T47D (cell line): ENCODE measurements at regions not wholly inside any gene's neighbourhood (a gene's known extent, or its start where the extent isn't known, plus 50 kb on each side); places are given as distances from the start of the nearest gene placed in this dataset.
"Not testable (repeated sequence)": the region's sequence is repeated elsewhere in the genome, so short reads cannot be mapped to it uniquely, and the experiment has no call there.

Source experiments
- DNase-seq, 2 experiments: peaks; one replicate each; pipeline versions ENCODE4 v3.0.0 to v3.0.0-alpha.2; 2011 to 2012; ENCODE audit warnings: low read depth in 1 of 2, low spot score in 1 of 2
- JUND ChIP-seq: IDR thresholded peaks from 2 replicates; pipeline ENCODE4 v1.6.1; 2012; ENCODE audit warnings: low read depth
- in situ Hi-C: cut with HindIII; loops from 2 replicates; pipeline ENCODE4 v1.10.0; 2016; ENCODE audit warnings: low sequenced_read_pairs, low pct_unique_long_range_greater_than_20kb

- DNase-seq: peak in 1 of 2 experiments; percentile 23
Measured at GRCh38 chr1:95532335-95532734, 298.3 kb downstream of the RWDD3 start.

GRCh38 chr1:95534985-95535384 is 301.0 kb downstream of the RWDD3 start:
- peak in 1 of 2 experiments; percentile 1 for DNase-seq
- no peak for TF ChIP-seq JUND
- in situ Hi-C loops: no loop called here

More at GRCh38 chr1:95532335-95532734, 298.3 kb downstream of the RWDD3 start:
- in situ Hi-C loops: no loop called here
- TF ChIP-seq JUND: no peak

- in situ Hi-C loops: no loop called here
- no peak for DNase-seq
- TF ChIP-seq JUND: no peak
Measured at GRCh38 chr1:95535614-95536013, 301.6 kb downstream of the RWDD3 start.

GRCh38 chr1:95536501-95536900 is 302.5 kb downstream of the RWDD3 start:
- no peak for TF ChIP-seq JUND
- no peak for DNase-seq
- in situ Hi-C loops: no loop called here

DNA sequence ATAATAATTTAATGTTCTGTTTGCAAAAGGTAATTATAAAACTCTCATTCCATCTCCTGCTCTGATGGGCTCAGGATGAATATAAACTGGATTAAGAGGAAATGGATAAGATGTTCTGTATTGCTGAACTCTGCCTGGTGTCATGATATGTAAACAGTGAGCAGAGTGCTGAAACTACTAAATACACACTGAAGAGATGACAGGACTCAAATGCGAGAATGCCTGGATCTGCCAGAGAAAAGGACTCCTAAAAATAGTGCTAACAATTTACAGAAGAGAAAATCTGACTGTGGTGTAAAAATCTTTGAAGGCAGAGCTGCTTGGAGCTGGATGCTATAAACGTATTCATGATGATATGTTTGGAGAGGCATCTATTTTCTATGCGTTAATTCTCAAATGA is 303.2 kb downstream of the RWDD3 start:
- TF ChIP-seq JUND: no peak
- in situ Hi-C loops: no loop called here
- no peak for DNase-seq

DNA sequence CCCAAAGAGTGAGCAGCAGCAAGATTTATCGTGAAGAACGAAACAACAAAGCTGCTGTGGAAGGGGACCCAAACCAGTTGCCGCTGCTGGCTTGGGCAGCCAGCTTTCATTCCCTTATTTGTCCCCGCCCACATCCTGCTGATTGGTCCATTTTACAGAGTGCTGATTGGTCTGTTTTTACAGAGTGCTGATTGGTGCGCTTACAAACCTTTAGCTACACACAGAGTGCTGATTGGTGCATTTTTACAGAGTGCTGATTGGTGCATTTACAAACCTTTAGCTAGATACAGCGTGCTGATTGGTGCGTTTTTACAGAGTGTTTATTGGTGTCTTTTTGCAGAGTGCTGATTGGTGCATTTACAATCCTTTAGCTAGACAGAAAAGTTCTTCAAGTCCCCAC is 304.2 kb downstream of the RWDD3 start:
- DNase-seq, in situ Hi-C loops: not testable (repeated sequence)

DNA sequence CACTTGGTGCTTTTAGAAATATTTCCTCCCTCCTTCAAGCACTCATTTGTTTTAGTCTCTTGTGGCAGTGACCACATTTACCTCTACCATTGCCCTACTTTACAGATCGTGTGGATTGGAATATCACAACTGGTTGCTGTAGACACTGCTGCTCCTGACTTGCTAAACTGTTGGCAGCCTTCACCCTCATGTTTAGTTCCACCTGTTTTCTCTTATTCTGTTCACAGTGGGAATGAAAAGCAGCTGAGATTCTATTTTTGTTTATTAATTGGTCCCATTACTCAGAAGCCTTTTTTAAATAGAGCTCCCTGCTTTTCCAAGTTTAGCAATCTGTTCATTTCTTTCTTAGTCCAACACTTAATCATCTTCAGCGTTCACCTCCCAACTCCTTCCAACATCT is 308.9 kb downstream of the RWDD3 start:
- TF ChIP-seq JUND: no peak
- DNase-seq: no peak
- in situ Hi-C loops: no loop called here

DNA sequence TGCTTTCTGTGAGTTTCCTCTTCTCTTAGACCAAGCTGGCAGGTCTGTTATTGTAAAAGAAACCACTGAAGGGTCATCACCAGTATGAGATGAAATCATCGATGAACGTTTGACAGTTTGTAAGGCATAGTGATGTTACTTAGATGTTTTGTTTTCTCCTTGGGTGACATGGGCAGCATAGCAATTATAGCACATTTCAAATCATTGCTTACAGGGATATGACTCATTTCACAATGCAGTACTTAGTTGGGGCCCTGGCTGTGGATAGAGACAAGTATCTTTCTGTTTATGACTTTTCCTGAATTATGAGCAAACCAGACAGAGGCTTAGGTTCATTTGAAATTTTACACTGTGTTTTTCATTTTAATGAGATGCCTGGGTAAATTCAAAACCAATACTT is 313.0 kb downstream of the RWDD3 start:
- no peak for TF ChIP-seq JUND
- in situ Hi-C loops: no loop called here
- no peak for DNase-seq

DNA sequence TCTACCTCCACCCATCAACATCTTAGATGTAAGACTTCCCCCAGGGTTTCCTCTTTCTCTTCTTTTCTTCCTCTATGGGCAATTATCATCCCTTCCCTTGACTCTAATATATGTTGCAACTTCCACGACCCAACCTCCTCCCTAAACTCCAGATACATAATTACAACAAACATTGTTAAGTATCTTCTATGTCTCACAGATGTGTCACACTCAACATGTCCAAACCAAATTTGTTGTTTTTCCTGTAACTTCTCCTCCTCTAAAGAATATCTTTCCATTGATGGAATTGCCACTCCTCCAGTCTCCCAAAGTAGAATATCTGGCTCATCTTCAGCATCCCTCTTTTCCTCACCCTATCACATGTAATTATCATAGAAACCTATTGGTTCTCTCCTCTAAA is 314.2 kb downstream of the RWDD3 start:
- no peak for DNase-seq
- no peak for TF ChIP-seq JUND
- in situ Hi-C loops: no loop called here

DNA sequence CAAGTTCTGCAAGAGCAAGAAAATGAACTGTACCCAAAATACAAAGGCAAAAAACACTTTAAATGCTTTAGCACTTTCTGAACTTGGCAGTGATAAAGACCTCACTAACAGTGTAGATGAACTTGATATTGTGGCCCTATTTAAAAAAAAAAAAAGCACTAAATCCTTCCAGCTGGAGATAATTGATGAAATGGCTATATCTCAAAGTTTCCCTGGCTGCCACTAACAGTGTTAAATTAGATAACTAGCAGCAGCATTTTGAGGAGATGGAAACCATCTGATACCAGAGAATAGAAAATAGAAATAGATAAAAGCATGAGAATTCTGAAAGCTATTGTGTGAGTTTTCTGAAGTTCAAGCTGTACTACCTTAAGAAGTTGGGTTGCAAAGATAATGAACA is 317.2 kb downstream of the RWDD3 start:
- in situ Hi-C loops: no loop called here
- DNase-seq: no peak
- no peak for TF ChIP-seq JUND

DNA sequence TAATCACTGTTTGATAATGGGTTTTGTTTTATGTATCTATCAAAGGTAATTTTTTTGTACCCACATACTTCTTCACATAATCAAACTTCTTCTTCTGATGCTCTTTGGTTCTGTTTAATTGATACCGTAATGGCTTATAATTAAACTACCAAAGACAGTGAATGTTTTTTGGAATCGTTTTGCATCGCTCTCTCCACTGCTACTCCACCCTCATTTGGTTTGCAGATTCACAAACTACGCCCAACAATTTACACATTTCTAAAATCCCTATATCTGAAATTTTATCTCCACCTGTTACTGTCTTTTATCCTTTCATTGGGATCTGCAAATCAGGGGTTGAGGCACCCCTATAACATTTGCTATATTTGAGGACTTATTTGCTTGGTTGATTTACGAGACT is 319.6 kb downstream of the RWDD3 start:
- no peak for DNase-seq
- TF ChIP-seq JUND: no peak
- in situ Hi-C loops: no loop called here

DNA sequence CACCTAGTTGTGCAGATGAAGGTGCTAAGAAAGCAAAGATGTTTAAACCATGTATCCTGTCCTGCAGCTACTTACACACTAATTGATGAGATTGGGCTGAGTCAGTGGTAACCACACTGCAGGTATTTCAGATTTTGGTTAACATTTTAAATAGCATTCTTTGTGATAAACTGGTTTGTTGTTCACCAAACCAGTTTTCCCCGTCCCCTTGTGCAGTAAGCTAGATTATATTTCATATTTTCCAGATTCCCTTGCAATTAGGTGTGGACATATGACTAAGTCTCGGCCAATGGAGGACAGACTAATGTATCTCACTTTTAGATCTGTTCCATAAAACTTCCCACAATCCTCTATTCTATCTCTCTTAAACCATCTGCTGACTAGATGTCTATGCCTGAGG is 320.4 kb downstream of the RWDD3 start:
- in situ Hi-C loops: no loop called here
- no peak for TF ChIP-seq JUND
- DNase-seq: no peak

GRCh38 chr1:95558791-95559190 is 324.8 kb downstream of the RWDD3 start:
- DNase-seq: no peak
- in situ Hi-C loops: no loop called here
- no peak for TF ChIP-seq JUND

DNA sequence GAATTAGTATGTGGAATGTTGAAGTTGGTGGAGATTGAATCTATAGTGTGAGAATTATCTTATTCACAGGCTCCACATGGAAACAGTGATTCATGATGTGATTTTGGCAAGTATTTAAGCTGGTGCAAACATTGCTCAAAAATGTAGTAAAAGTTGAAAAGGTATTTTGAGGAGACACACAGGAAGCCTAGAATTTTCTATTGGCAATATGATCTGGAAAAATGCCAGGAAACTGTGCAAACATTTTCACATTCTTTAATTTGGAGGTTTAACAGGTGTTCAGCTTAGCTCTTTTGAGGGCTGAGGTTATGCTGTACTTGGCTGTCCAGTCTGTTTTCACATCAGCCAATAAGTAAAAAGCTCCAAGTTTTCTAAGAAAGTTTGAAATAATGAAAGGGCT is 327.3 kb downstream of the RWDD3 start:
- no peak for TF ChIP-seq JUND
- no peak for DNase-seq
- in situ Hi-C loops: no loop called here

- in situ Hi-C loops: no loop called here
- no peak for TF ChIP-seq JUND
- DNase-seq: no peak
Measured at GRCh38 chr1:95562230-95562629, 328.2 kb downstream of the RWDD3 start.
